HG02970 (cell line): ENCODE measurements at regions not wholly inside any gene's neighbourhood (a gene's known extent, or its start where the extent isn't known, plus 50 kb on each side); places are given as distances from the start of the nearest gene placed in this dataset.

Experiments
- ATAC-seq: cut with Tn5 transposase; IDR thresholded peaks from one replicate; pipeline ENCODE4 v1.9.1; 2021; ENCODE audit warnings: mild to moderate bottlenecking, moderate library complexity, moderate number of reproducible peaks; ENCODE audit not compliant: unreplicated experiment, low FRiP score

DNA sequence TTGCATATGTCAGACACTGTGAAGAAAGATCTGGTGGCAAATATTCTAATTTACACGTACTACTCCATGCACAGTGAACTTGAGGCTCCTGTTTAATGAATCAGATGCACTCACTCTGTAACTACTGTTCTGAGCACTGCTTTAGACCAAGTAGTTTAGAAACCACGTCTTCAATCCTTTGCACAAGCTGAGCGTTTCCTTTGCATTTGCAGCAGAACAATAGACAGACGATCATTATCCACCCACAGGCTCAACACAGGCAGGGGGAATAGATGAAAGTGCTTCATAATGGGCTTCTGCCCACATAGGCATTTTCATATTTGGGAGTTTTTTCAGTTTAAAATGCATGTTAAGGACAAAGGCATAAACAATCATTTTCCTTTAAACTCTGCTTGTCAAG lies 423.3 kb upstream of the ADAMTS16 start:
- no peak for ATAC-seq

GRCh38 chr5:4717446-4717845 lies 422.7 kb upstream of the ADAMTS16 start:
- ATAC-seq = no peak

DNA sequence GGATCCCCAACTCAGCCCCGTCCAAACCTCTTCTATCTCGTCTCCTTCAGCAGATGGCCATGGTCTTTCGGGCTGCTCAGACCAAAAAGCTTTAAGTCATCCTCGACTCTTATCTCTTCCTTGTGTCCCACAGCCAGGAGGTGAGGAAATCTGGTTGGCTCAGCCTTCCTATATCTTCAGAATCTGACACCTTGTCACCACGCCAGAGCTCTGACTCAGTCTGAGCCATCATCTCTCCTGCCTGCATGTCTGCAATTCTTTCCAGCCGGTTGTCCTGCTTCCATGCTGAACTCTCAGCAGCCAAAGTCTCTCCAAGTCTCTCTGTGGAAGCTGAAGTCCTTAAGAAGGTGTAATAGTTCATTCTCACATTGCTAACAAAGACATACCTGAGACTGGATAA lies 419.3 kb upstream of the ADAMTS16 start:
- no peak for ATAC-seq

DNA sequence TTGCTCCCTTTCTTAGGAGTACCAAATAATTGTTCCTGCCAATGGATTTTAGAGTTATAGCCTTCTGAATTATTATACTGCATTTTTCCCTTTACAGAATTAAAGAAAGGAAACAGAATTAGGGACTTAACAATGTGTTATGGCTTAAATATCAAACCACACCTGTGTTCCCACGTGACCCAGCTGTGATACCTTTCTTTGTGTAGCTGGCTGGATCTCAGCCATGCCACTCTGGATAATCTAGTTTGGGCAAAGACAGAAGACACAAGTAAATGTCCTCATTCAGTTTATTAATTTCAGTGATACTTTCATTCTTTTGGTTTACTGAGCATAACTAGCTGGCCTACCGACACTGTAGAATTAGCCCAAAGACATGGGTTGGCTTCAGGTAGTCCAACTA lies 417.2 kb upstream of the ADAMTS16 start:
- no peak for ATAC-seq

DNA sequence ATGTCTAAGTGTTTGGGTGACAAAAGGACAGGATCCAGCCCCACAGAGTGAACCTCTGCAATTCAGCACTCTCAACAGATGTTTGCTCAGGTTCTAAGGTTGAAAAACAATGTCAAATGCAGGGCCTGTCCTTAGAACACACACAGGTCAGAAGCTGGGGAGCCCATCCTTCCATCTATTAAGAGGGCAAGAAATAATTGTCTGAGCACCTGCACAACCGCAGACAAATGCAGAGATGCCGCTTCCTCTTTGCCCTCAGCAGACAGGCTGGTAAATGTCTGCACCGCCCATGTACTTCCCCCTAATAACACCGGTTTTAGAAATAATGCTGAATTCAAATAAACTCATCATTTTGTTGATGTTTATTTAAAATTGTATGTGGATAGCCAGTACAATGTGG lies 414.5 kb upstream of the ADAMTS16 start:
- ATAC-seq = no peak

DNA sequence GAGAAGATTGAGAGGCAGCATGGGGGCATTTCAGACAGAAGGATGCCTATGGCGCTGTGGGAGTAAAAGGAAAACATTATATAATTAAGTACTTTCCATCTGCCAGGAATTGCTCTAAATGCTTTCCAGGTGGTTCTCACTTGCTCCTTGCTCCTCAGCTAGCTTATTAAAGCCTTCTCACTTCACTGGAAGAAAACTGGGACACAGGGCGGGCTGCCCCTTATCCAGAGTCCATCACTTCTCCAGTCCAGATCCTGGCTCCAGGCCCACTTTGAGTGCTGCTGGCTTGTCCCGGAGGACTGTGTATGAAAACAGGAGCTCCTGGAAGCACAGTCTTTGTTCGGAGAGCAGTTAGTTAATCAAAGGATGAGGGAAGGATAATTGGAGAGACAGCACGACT lies 409.9 kb upstream of the ADAMTS16 start:
- ATAC-seq = no peak

DNA sequence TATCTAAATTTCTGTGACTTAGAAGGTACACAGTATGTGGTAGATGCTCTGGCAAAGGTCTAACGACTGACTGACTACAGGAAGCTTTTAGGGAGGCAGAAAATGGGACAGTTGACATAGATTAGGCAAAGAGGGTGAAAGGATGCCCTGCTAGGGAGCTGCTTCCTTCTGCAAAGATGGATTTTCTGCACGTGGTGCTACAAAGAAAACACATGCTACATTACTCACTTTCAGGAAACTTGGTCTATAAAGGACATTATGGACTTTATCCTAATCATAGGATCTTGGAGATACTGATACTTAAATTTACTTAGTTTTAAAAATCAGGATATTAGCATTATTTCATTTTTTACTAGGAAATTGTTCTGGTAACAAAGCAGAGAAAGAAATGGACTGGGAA lies 405.8 kb upstream of the ADAMTS16 start:
- no peak for ATAC-seq

DNA sequence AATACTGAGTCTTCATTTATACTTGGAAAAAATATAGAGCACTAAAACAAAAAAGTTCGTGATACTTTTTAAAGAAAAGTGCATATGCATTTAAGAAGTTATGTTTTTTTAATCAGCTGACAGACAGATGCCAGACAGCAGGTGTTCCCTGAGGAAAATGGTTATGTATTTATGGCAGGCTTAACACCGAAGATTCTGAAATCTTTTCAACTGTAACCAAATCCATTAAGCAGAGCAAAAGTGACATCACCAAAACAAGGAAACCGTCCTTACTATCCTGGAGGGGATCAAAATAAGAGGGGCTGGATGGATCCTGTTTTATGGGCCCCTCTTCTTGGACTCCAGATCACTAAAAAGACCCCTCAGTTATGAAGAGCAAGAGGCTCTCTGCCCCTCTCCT lies 404.9 kb upstream of the ADAMTS16 start:
- no peak for ATAC-seq

- no peak for ATAC-seq
Observed at GRCh38 chr5:4737868-4738267, 402.3 kb upstream of the ADAMTS16 start.

GRCh38 chr5:4738298-4738697 lies 401.8 kb upstream of the ADAMTS16 start:
- ATAC-seq = no peak

DNA sequence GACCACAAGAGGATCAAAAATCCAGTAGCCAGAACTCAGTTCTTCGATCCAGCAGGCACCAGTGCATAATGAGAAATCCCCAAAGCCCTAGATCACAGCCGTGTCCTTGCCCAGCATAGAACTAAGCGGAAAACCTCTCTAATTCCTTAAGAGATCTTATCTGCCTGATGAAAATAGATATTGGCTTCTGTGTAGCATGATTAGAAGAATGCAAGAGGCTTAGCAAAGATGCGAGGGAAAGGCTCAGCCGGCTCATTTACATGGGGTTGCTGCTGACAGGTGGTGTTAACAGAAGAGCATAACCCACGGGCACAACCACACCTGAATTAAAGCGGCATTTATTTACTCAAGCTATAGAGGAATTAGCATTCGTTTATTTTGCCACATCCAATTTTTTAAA lies 400.0 kb upstream of the ADAMTS16 start:
- ATAC-seq = no peak

DNA sequence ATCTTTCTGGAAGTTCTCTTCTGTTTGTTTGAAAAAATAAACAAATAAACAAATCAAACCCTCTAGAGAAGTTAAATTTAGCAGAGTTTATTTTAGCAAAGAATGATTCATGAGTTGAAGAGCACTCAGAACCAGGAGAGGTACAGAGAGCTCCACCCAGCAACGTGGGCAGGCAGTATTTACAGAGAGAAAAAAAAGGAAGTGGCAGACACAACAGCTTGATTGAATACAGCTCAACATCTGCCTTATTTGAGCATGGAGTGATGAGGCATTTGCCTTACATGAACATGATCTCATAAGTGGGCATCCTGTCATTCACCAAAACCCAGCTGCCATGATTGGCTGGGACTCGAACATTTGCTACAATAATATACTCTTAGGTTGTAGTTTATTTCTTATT lies 381.6 kb upstream of the ADAMTS16 start:
- ATAC-seq = no peak

GRCh38 chr5:4758996-4759395 lies 381.1 kb upstream of the ADAMTS16 start:
- no peak for ATAC-seq

DNA sequence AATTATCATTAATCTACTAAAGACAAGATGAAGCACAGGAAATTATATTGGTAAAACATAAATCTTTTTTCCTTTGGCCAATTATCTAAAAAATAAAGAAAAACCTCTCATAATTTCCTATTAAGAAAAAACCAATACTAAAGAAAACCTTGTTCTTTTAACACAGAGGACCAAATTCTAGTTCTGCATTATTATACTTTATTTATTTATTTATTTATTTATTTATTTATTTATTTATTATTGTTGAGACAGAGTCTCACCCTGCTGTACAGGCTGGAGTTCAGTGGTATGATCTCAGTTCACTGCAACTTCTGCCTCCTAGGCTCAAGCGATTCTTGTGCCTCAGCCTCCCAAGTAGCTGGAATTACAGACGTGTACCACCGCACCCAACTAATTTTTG lies 377.8 kb upstream of the ADAMTS16 start:
- no peak for ATAC-seq

DNA sequence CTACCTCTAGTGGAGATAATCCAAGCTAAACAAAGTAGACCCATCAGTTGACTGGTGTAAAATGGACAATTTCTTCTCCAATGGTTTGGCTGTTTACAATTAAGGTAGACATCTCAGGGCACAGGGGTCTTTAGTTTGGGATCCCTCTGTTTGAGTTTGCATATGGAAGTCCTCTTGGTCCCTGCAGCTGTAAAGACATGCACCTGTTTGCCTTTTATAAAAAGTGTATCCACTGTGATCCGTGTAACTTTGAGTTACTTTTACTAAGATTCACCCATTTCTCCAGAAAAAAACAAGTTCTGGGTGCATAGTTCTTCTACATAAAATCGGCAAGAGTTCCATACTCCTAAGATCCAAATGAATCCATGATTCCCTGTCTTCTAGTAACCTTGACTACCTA lies 374.7 kb upstream of the ADAMTS16 start:
- ATAC-seq = no peak

GRCh38 chr5:4766101-4766500 lies 374.0 kb upstream of the ADAMTS16 start:
- no peak for ATAC-seq

- no peak for ATAC-seq
Observed at GRCh38 chr5:4772591-4772990, 367.5 kb upstream of the ADAMTS16 start.

DNA sequence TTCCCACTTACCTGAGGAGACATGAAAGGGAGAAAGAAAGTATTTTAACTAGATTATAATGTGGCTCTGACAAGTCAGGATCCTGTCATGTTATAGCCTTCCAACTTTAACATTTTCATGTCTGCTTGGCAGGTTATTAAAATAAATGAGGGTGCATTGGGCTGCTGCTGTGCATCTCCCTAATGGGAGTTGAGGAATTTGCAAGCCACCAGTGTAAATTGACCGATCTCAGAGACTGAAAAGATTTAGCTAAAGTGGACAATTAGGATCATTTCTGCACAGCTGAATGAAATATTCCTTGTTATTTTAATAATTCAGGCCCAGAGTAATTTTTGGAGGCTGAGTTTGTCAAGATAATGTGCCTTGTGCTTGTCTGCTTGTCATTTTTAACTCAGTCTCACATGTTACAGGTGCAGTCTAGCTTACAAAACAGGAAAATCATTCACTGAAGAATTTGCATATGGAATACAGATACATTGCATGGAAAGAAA lies 366.3 kb upstream of the ADAMTS16 start:
- no peak for ATAC-seq

DNA sequence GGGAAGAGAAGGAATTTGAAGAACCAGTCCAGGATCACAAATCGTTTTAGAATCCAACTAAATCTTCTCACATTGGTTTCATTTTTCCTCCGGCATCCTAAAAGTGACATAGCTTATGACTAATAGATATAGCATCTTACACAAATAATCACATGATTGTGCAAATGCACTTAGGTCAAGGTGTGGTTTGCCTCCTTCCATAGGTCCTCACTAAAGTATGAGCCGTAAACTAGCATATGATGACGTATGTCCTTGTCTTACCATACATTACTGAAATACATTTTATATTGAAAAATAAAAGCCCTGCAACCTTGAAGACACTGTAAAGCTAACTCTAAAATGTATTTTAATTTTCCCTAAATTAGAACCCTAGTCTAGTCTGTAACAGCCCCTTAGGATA lies 362.7 kb upstream of the ADAMTS16 start:
- no peak for ATAC-seq

DNA sequence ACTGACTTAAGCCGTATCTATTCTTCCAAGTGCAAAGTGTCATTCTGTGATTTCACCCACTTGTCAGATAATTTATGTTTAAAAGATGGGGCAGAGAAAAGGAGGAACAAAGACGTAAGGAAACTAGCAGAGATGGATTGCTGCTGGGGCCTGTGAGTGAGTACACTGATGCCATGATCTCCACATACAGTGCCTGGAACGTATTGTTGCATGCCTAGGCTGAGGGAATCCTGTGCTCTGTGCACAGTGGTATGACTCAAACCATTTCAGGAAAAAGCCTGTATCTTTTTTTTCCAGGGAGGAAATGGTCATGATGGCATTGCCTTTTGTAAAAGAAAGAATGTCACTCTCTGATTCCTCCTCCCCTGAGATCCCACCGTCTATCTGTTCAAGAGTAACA lies 359.5 kb upstream of the ADAMTS16 start:
- no peak for ATAC-seq

DNA sequence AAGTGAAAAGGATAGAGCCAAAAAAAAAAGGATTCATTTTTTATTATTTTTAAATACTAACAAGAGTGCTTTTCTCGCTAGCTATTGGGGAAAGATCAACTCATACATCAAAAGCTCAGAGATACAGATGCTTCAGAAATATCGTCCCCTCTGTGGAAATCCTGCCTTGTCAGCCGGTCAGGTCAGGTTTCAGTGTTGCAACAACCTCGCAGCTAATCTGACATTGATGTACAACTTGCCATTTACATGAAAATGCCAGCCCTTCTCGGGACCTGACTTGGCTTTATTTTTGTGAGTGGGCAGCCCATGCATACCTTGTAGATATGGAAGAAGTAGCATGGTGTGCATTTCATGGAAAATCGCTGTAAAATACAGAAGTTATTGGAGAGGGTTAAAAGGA lies 358.8 kb upstream of the ADAMTS16 start:
- ATAC-seq = no peak

DNA sequence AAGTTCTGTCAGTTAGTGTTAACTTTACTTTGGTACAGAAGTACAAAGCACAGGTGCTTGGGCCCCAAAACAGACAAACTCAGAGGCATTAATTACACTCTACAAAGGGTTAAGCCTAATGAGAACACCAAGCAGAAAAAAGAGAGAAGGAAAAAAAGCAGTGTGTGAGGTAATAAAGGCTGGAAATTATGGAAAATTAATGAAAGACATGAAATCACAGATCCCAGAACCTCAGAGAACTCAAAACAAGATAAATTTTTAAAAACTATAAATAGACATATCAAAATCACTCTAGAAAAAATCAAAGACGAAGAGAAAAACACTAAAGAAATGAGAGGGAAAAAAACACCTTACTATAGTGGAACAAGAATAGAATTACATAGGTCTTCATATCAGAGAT lies 354.2 kb upstream of the ADAMTS16 start:
- ATAC-seq = no peak

DNA sequence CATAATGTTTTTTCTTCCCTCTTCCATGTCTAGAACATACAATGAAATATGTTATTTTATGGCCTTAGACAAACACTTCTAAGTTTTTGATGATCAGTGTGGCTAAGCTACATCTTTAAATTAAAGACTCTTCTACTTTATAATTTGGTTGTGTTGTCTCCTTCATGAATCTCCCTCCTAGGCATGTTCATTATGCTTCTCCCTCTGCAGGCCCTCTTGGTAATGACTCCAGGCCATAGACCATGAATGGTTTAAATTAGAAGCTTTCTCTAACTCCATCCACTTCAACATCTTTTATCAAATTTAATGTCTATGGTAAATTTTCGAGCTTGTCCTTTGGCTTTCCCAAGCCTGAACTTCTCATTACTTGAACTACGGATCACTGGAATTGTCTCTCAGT lies 342.7 kb upstream of the ADAMTS16 start:
- ATAC-seq = no peak
